NCI-H2227 (cell line): ENCODE measurements at regions not wholly inside any gene's neighbourhood (a gene's known extent, or its start where the extent isn't known, plus 50 kb on each side); places are given as distances from the start of the nearest gene placed in this dataset.
"Not testable (repeated sequence)": the region's sequence is repeated elsewhere in the genome, so short reads cannot be mapped to it uniquely, and the experiment has no call there.

ENCODE experiments used
- DNase-seq: peaks from one replicate; lab custom pipeline; 2025; ENCODE audit not compliant: unreplicated experiment; lab: John Stamatoyannopoulos, UW

GRCh38 chr7:63096141-63096540 is 902.5 kb upstream of the ZNF722 start:
- no peak for DNase-seq

- no peak for DNase-seq
These were observed 894.0 kb upstream of the ZNF722 start for GRCh38 chr7:63104666-63105065.

GRCh38 chr7:63105978-63106377 is 892.7 kb upstream of the ZNF722 start:
- DNase-seq = no peak

DNA sequence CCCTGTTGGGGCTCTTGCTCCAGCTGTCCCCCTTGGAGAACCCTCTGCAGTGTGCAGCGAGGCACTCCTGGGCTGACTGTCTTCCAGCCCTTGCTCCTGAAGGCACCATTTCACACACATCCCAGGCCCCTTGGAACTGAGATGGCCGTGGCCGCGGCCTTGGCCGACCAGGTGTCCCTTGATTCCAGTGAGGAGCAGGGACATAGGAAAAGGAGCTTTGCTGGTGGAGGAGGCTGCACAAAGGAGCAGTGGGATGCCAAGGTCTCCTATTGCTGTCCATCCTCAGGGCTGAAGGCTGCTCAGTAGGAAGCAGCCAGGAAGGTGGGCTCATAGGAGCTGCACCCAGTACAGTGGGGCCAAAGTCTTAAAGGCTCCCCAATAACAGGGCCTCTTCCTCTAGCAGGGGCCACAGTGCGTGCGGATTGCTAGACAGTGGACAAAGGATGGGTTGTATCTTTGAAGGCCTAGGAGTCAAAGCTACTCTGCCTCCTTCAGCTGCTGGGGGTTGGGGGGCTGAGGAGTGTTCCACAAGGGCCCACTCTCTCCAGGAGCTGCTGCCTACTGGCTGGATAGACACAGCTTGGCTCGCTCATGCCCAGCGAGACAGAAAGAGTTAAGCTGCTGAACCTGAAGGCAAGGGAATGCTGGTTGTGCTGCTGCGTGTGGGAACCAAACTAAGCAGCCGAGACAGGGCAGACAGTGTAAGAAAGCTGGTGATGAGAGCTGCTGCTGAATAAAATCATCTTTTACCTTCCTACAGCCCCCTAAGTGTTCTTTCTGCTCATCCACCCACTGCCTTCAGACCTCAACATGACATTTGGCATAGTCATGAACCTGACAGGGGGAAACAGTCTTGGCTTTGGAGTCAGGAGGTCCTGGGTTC is 891.9 kb upstream of the ZNF722 start:
- no peak for DNase-seq

DNA sequence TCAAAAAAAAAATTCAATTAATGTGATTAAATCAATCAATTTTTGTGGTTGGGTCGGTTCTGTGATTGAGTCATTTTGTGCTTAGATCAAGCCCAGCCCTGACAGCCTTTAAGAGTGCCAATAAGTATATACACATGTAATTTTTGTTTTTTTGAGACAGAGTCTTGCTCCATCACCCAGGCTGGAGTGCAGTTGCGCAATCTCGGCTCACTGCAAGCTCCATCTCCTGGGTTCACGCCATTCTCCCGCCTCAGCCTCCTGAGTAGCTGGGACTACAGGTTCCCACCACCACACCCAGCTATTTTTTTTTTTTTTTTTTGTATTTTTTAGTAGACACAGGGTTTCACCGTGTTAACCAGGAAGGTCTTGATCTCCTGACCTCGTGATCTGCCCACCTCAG is 887.1 kb upstream of the ZNF722 start:
- not testable (repeated sequence) for DNase-seq

DNA sequence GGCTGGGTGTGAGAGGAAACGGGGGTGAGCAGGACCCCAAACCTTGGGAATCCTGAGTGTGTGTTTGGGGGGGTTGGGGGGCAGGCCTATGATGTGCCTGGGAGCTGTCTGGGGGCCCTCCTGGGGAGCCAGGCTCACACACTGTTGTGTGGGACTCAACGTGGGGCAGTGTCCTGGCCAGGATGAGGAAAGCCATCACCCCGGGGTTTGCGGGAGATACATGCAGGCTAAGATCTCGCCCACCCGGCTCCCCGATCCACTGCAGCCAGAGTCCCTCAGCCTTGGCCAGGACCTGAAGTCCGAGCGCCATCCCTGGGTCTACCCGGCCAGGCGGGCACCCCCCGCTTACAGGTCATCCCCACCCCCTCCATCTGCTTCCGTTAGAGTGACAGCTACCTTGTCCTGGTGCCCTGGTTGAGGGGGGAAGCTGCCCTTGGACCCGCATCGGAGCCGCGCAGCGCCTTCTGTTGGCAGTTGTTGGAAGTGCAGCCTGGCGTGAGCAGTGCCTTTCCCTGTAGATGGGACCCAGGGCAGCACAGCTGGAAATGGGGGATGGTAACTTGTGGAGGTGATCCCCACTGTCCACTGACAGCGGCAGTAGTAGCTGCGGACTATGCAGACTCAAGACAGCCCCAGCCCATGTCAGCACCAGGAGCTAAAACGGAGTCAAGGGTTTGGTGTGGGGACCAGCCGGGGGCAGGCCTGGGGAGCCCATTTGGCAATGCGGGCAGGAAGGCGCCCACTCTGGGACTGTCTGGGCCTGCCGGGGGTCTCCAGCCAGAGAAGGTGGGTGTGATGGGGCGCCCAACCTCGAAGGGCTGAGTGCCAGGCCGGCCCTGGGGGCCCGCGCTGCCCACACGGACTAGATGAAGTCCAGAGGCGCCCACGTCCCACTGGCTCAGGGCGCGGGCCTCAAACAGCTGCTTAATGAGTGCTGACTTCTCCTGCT is 885.6 kb upstream of the ZNF722 start:
- DNase-seq = no peak

GRCh38 chr7:63113713-63114285 is 884.9 kb upstream of the ZNF722 start:
- no peak for DNase-seq

GRCh38 chr7:63114371-63114985 is 884.2 kb upstream of the ZNF722 start:
- DNase-seq = no peak
